H1 (cell line): ENCODE measurements at regions not wholly inside any gene's neighbourhood (a gene's known extent, or its start where the extent isn't known, plus 50 kb on each side); places are given as distances from the start of the nearest gene placed in this dataset.

Source experiments
- ATF2 ChIP-seq: IDR thresholded peaks from 2 replicates; pipeline ENCODE4 v1.6.1; 2012; ENCODE audit warnings: low read length, inconsistent platforms
- CTCF ChIP-seq, 3 experiments: IDR thresholded peaks; 1 replicate in 2 of 3; 2 replicates in 1 of 3; pipeline versions ENCODE4 v1.5.1 to v1.6.1; 2011; ENCODE audit warnings: low read length in 3 of 3, mild to moderate bottlenecking in 3 of 3, inconsistent platforms in 2 of 3, low read depth in 1 of 3, moderate library complexity in 1 of 3; ENCODE audit not compliant: insufficient read depth in 1 of 3; ENCODE audit errors: control extremely low read depth in 1 of 3
- EP300 ChIP-seq, 2 experiments: IDR thresholded peaks; 1 replicate in 1 of 2; 2 replicates in 1 of 2; pipeline ENCODE4 v1.6.1; 2011 to 2012; ENCODE audit warnings: low read depth in 2 of 2, low read length in 2 of 2, mild to moderate bottlenecking in 2 of 2, borderline replicate concordance in 1 of 2, inconsistent platforms in 1 of 2, moderate library complexity in 1 of 2
- FOSL1 ChIP-seq: IDR thresholded peaks from 2 replicates; pipeline ENCODE4 v1.6.1; 2011; ENCODE audit warnings: mild to moderate bottlenecking, low read depth, low read length, moderate library complexity; ENCODE audit not compliant: insufficient read depth
- MAX ChIP-seq: IDR thresholded peaks from 2 replicates; pipeline ENCODE4 v1.6.1; 2012; ENCODE audit warnings: inconsistent platforms
- RXRA ChIP-seq: IDR thresholded peaks from 2 replicates; pipeline ENCODE4 v1.6.1; 2011; ENCODE audit warnings: low read depth, mild to moderate bottlenecking, low read length, moderate library complexity; ENCODE audit not compliant: insufficient read depth
- SIX5 ChIP-seq: IDR thresholded peaks from 2 replicates; pipeline ENCODE4 v1.6.1; 2011; ENCODE audit warnings: mild to moderate bottlenecking, low read depth, low read length

GRCh38 chr2:220930271-220931076 is 641.6 kb downstream of the EPHA4 start:
- TF ChIP-seq EP300 (IDR thresholded peaks at IDR 0.05; ENCODE audit: borderline replicate concordance in 1 of 2, low read depth in 2 of 2, low read length in 2 of 2) = no peak
- TF ChIP-seq RXRA = no peak
- no peak for TF ChIP-seq CTCF (IDR thresholded peaks at IDR 0.05; ENCODE audit: control extremely low read depth in 1 of 3, insufficient read depth in 1 of 3, low read depth in 1 of 3, low read length in 3 of 3)
- no peak for TF ChIP-seq MAX
- TF ChIP-seq ATF2 = no peak
- no peak for TF ChIP-seq FOSL1
- no peak for TF ChIP-seq SIX5
